ENCODE measurements at regions not wholly inside any gene's neighbourhood (a gene's known extent, or its start where the extent isn't known, plus 50 kb on each side); places are given as distances from the start of the nearest gene placed in this dataset.
"Not testable (repeated sequence)": the region's sequence is repeated elsewhere in the genome, so short reads cannot be mapped to it uniquely, and the experiment has no call there.

DNA sequence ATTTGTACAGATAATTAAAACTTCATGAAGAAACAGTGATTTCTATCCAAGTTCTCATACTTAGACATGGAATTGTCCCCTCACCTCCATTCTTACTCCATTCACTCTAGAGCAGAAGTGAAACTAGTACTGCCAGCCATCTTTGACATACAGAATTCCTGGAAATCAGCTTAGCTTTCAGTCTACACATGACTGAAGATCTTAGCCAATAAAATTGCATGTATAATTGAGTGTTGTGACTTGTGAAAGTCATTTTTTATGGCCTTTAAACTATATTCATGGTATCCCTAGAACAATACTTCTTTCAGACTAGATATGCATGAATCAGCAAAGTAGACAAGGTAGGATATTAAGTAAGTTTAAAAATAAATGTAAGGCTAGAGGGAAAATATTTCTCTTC lies 705.2 kb upstream of the ZNF608 start:
- TF ChIP-seq, protein P1, sequence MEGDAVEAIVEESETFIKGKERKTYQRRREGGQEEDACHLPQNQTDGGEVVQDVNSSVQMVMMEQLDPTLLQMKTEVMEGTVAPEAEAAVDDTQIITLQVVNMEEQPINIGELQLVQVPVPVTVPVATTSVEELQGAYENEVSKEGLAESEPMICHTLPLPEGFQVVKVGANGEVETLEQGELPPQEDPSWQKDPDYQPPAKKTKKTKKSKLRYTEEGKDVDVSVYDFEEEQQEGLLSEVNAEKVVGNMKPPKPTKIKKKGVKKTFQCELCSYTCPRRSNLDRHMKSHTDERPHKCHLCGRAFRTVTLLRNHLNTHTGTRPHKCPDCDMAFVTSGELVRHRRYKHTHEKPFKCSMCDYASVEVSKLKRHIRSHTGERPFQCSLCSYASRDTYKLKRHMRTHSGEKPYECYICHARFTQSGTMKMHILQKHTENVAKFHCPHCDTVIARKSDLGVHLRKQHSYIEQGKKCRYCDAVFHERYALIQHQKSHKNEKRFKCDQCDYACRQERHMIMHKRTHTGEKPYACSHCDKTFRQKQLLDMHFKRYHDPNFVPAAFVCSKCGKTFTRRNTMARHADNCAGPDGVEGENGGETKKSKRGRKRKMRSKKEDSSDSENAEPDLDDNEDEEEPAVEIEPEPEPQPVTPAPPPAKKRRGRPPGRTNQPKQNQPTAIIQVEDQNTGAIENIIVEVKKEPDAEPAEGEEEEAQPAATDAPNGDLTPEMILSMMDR (conservative IDR thresholded peaks at IDR 0.05; ENCODE audit: low read length), result no peak
- DNase-seq (ENCODE audit: low read depth), result no peak
- H3K4me3 ChIP-seq (ENCODE audit: low read length), result no peak overlapping the region

DNA sequence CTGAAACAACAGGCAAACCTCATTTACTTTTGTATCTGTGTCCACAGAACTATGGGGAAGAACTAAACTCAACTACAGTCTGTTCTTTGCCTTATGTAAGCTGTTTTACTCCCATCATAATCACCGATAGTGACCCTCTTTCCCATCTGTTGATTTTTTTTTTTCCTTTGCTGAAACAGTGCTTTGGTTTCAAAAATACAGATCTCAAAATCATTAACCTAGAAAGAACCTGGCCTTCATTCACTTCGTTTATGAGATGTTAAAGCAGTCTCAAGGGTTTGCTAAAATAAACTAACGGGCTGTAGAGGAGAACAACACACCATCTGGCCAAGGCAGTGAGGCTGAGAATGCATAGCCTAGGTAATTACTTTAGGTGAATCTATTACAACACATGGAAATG lies 706.6 kb upstream of the ZNF608 start:
- TF ChIP-seq, protein P1 (conservative IDR thresholded peaks at IDR 0.05; ENCODE audit: low read length), result no peak
- H3K4me3 ChIP-seq (ENCODE audit: low read length), result no peak overlapping the region
- DNase-seq (ENCODE audit: low read depth), result no peak

DNA sequence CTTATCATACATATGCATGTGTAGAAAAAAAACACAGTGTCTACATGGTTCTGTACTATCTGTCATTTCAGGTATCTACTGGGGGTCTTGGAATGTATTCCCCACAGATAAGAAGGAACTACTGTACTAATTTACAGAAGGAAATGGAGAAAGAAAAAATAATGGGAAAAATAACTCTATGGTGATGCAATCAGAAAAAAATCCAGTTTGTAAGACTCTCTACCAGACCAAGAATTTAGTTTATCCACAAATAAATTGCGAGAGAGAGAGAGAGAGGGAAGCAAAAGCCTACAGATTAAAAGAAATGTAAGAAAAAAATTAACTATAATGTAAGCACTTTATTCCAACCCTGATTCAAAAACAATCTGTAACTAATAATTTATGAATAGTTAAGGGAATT lies 708.6 kb upstream of the ZNF608 start:
- TF ChIP-seq, protein P1 (conservative IDR thresholded peaks at IDR 0.05; ENCODE audit: low read length), result no peak
- H3K4me3 ChIP-seq (ENCODE audit: low read length), result no peak overlapping the region
- no peak for DNase-seq (ENCODE audit: low read depth)

DNA sequence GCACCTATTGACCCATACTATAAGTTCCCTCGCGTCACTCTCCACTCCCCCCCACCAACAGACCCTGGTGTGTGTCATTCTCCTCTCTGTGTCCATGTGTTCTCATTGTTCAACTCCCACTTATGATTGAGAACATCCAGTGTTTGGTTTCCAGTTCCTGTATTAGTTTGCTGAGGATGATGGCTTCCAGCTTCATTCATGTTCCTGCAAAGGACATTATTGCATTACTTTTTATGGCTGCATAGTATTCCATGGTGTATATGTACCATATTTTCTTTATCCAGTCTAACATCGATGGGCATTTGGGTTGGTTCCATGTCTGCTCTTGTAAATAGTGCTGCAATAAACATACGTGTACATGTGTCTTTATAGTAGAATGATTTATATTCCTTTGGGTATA lies 709.6 kb upstream of the ZNF608 start:
- not testable (repeated sequence) for DNase-seq (ENCODE audit: low read depth); H3K4me3 ChIP-seq (ENCODE audit: low read length)

DNA sequence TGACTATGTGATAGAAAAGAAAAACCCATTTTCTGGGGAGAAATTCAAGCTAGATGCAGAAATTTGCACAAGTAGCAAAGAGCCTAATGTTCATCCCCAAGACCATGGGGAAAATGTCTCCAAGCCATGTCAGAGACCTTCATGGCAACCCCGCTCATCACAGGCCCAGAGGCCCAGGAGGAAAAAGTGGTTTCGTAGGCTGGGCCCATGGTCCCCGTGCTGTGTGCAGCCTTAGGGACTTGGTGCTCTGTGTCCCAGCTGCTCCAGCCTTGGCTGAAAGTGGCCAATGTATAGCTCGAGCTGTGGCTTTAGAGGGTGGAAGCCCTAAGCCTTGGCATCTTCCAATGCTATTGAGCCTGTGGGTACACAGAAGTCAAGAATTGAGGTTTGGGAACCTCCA lies 711.2 kb upstream of the ZNF608 start:
- H3K4me3 ChIP-seq (ENCODE audit: low read length), result no peak overlapping the region
- TF ChIP-seq, protein P1 (conservative IDR thresholded peaks at IDR 0.05; ENCODE audit: low read length), result no peak
- DNase-seq (ENCODE audit: low read depth), result no peak

DNA sequence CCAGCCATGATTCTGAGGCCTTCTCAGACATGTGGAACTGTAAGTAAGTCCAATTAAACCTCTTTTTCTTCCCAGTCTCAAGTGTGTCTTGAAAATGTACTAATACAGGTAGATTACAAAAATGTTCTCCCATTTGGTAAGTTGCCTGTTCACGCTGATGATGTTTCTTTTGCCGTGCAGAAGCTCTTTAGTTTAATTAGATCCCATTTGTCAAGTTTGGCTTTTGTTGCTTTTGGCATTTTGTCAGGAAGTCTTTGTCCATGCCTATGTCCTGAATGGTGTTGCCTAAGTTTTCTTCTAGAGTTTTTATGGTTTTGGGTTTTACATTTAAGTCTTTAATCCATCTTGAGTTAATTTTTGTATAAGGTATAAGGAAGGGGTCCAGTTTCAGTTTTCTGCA lies 712.5 kb upstream of the ZNF608 start:
- H3K4me3 ChIP-seq (ENCODE audit: low read length); DNase-seq (ENCODE audit: low read depth): not testable (repeated sequence)

DNA sequence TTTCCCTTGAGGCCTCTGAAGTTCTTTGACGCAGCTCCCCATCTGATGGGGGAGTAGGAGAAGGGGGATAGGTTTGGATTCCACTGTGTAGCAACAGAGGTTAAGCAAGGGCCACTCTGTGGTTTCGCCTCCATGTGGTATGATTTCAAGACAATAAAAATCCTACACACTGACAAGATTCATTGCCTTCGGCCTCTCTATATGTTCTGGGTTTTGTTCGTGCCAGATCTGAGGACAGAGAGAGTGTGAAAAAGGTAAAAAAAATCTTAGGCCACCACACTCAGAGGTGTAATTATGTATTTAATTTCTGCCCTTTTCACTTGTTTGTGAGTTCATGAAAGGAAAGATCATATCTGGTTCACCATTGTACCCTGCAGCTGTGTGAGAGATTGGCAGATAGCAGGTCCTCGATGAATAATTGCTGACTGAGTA lies 715.2 kb upstream of the ZNF608 start:
- H3K4me3 ChIP-seq (ENCODE audit: low read length), result no peak overlapping the region
- TF ChIP-seq, protein P1 (conservative IDR thresholded peaks at IDR 0.05; ENCODE audit: low read length), result no peak
- no peak for DNase-seq (ENCODE audit: low read depth)

DNA sequence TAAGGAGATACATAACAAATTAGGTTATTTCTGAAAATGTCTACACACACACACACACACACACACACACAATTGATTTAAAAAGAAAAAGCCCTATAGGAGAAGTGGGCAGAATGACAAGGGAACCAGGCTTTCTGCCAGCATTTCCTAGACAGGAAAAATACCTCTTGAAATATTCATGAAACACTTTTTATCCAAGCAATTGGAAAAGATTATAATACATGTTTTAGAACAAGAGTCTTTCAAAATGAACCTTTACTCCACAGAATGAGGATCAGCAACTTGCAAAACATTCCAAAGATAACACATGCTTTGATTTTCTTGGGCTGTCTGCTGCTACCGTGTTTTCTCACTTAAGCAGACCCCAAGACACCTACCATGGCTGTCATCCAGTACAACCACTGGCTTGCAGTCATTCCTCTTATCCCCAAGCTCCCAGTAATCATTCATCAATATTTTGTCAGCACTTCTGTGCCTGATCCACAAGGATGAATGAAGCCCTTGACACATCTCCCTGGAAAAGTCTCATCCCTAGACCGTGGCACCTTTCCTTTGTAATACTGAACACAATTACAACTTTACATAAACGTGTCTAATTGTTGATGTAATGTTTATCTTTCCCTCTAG lies 717.1 kb upstream of the ZNF608 start:
- no peak for DNase-seq (ENCODE audit: low read depth)

More for the DNA sequence above, 717.1 kb upstream of the ZNF608 start:
- H3K4me3 ChIP-seq (ENCODE audit: low read length), result no peak overlapping the region
- TF ChIP-seq, protein P1 (conservative IDR thresholded peaks at IDR 0.05; ENCODE audit: low read length), result no peak
